ENCODE measurements at regions not wholly inside any gene's neighbourhood (a gene's known extent, or its start where the extent isn't known, plus 50 kb on each side); places are given as distances from the start of the nearest gene placed in this dataset.

DNA sequence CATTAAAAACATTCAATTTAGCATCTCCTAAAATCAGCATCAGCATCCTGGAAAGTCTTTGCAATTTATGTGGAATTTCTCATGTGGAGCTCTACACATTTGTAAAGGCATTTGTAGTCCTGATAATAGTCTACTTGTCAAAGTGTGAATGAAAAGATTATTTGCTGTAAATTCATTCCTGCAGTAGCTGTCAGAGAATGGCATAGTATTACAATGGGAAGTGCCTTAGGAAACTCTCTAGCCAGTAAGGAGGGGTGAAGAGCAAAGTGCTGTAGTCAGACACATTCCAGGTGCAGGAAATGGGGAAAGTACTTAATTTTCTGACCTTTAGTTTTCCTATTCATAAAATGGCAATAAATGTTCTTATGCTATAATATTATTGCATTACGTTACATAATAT lies 627.9 kb downstream of the KCTD16 start:
- no peak for DNase-seq (ENCODE audit: low spot score)

DNA sequence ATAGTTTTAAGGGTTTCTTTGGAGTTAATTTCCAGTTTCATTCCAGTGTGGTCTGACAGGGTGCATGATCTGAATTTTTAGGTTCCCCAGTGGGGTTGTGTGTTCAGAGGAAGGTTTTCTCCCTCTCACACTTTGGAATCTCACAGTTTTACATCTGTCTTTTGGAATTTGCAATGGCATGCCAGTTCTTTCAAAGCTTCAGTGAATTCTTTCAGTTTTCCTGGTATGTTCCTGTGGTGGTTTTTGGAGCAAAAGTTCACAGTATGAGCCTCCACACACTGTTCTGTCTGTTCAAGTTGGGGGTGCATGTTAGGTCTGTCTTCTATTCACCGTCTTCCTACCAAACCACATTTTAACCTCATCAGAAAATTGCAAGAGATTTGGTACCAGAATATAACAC lies 624.2 kb downstream of the KCTD16 start:
- DNase-seq (ENCODE audit: low spot score), result no peak

- no peak for DNase-seq (ENCODE audit: low spot score)
Measured at GRCh38 chr5:144788556-144788955, 617.9 kb downstream of the KCTD16 start.

GRCh38 chr5:144788046-144788445 lies 617.4 kb downstream of the KCTD16 start:
- DNase-seq (ENCODE audit: low spot score), result no peak

DNA sequence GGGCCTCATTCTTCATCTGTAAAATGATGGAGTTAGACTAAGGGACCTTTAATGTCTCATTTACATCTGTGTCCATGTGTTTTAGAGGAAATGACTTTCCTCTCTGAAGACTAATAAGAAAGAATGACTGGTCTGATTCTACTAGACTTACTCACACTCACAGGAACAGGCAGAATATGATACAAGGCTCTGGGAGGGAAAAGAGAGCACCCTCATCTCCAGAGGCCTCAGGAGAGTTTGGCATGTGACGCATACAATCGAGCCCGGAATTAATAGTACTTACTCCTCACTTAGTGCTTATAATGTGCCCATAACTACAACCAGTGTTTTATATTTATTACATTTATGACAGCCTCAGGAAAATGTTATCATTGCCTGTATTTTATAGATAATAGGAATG lies 608.7 kb downstream of the KCTD16 start:
- DNase-seq (ENCODE audit: low spot score), result no peak

GRCh38 chr5:144778561-144778960 lies 607.9 kb downstream of the KCTD16 start:
- no peak for DNase-seq (ENCODE audit: low spot score)

DNA sequence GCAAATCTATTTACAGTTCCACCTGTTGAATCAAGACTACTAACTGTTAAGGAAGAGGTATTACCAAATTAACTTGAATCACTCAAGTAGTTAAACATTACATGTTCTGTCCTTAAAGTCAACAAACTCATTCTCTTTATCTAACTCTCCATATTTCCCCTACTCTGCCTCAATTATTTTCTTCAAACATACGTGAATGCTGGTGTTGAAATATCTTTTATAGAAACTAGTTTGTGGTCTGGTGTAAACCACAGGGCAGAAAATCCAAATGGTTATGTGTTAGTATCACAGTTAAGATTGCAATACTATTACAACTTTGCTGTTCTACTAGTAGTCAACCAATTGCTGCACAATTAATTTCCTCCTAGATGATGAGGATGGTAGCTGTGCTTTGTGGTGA lies 603.5 kb downstream of the KCTD16 start:
- no peak for DNase-seq (ENCODE audit: low spot score)

DNA sequence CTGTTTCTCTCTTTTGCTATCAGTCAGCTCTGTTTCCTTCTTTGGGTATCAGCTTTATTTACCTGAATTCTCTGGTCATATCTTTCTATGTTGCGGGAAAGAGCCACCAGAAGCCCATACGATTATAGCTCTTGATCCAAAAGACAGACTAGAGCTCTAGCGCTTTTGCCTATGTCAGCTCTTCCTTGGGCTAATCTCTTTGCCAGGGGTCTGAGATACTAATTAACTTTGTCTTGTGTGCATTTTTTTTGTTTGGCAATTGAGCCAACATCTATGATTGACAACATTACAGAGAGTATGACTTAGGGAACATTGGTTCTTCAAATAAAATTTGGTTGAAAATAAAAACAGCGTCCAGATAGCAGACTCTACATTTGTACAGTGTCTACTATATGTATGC lies 603.0 kb downstream of the KCTD16 start:
- DNase-seq (ENCODE audit: low spot score), result no peak

DNA sequence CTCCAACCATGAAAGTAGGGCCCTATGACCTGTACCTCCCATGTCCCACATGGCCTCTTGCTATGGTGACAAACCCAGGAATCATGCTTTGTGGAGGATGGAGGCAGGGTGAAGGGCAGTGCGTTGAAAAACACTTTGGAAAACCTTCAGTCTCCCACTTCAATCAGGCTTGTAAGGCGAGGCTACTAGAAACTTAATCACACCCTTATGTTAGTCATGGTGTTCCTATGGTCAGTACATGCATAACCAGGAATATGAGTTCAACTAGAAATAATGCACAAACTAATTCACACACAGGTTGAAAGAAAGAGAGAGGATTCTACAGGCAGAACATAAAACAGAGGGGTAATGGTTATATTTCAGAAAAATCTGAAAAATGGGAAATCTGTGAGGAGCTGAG lies 601.1 kb downstream of the KCTD16 start:
- no peak for DNase-seq (ENCODE audit: low spot score)

DNA sequence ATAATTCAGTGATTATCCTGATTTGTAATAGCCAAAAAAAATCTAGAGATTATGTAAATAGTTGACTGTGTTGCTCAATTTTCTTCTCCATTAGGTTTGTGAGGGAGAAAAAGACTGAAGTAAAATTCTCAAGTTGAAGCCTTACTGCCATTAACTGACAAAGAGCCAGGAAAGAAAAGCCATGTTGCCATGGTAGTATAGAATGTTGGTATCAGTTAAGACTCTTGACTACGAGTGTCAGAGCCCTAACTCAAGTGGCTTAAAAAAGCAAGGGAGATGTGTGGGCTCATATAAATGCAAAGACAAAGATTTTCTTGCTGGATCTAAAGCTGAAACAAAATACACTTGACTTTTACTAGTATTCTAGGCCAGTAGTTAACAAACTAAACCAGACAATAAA lies 571.7 kb downstream of the KCTD16 start:
- DNase-seq (ENCODE audit: low spot score), result no peak

- no peak for DNase-seq (ENCODE audit: low spot score)
Measured at GRCh38 chr5:144731786-144732185, 561.1 kb downstream of the KCTD16 start.

DNA sequence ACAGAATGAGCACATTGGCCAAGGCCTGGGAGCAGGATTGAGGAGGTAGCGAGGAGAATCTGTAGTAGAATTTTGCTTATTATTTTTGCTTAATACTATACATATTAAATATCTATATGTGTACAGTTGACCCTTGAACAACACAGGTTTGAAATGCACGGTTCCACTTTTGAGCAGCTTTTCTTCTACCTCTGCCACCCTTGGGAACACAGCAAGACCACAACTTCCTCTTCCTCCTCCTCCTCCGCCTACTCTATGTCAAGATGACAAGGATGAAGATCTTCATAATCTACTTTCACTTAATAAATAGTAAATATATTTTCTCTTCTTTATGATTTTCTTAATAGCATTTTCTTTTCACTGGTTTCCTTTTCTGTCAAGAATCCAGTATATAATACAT lies 541.4 kb downstream of the KCTD16 start:
- DNase-seq (ENCODE audit: low spot score), result no peak

- no peak for DNase-seq (ENCODE audit: low spot score)
Measured at GRCh38 chr5:144711172-144711571, 540.5 kb downstream of the KCTD16 start.

GRCh38 chr5:144710637-144711036 lies 540.0 kb downstream of the KCTD16 start:
- DNase-seq (ENCODE audit: low spot score), result no peak

DNA sequence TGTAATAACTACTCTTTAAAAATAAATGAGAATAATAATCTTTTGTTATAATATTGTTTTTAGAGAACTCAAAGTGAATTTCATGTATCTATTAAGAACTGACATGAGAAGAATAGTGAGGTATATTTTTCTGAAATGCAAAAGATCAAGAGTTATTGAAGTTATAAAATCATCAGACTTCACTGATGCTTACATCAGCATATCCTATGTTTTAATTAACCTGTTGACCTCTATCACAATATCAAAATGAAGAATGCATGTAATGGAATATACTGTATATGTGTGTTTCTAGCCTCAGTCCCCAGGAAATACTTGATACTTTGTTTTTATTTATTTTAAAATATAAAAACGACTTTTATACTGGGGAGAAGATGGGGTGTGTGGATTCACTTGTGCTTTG lies 533.1 kb downstream of the KCTD16 start:
- DNase-seq (ENCODE audit: low spot score), result no peak

GRCh38 chr5:144698484-144698883 lies 527.8 kb downstream of the KCTD16 start:
- DNase-seq (ENCODE audit: low spot score), result no peak

DNA sequence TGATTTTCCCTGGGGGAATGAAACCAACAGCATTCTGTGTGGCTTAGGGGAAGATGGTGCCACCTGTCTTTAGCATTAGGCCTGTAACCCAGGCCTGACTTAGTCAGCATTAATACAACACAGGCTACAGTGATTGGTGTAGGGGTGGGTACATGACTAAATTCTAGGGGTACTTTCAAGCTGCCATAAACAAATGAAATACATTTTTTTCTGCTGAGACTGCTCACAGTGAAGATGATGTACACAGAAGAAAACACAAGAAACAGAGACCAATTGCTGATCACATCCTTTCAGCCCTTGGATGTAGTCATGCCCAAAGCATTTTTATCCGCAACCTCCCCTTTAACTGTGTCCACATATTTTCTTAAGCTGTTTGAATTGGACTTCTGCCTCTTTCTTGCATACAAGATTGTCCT lies 527.2 kb downstream of the KCTD16 start:
- DNase-seq (ENCODE audit: low spot score), result no peak

- no peak for DNase-seq (ENCODE audit: low spot score)
Measured at GRCh38 chr5:144691936-144692335, 521.3 kb downstream of the KCTD16 start.

- DNase-seq (ENCODE audit: low spot score), result no peak
Measured at GRCh38 chr5:144684899-144685298, 514.2 kb downstream of the KCTD16 start.

DNA sequence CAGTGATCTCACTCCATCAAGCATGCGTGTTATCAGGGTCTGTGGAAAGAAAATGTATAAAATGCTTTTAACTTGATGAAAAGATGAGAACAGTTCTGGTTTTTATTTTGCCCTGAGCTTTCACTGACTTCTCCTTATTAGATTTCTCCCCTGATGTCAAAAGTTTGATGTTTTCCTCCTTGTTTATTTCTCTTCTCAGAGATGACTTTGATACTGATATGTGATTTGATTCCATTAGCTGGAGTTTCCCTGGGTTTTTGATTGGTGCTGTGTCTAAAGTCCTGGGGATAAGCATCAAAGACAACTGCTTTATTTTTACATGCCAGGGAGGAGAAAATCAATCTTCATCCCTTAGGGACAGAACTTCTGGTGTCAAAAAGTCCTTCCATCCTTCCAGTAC lies 510.0 kb downstream of the KCTD16 start:
- no peak for DNase-seq (ENCODE audit: low spot score)

GRCh38 chr5:144671066-144671465 lies 500.4 kb downstream of the KCTD16 start:
- DNase-seq (ENCODE audit: low spot score), result no peak

- no peak for DNase-seq (ENCODE audit: low spot score)
Measured at GRCh38 chr5:144659634-144660227, 489.1 kb downstream of the KCTD16 start.

- DNase-seq (ENCODE audit: low spot score), result no peak
Measured at GRCh38 chr5:144644317-144644716, 473.6 kb downstream of the KCTD16 start.

GRCh38 chr5:144638787-144639186 lies 468.1 kb downstream of the KCTD16 start:
- DNase-seq (ENCODE audit: low spot score), result no peak

DNA sequence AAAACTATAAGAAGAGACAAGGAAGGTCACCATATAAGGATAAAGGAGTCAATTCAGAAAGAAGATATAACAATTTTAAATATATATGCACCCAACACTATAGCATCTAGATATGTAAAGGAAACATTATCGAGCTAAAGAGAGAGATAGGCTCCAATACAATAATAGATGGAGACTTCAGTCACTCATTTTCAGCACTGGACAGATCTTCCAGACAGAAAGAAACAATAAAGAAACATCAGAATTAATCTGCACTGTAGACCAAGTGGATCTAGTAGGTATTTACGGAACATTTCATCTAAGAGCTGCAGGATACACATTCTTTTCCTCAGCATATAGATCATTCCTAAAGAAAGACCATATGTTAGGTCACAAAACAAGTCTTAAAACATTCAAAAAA lies 463.5 kb downstream of the KCTD16 start:
- no peak for DNase-seq (ENCODE audit: low spot score)

Data from HuH-7.5 (cell line).